LHCN-M2 (cell line): ENCODE measurements at regions not wholly inside any gene's neighbourhood (a gene's known extent, or its start where the extent isn't known, plus 50 kb on each side); places are given as distances from the start of the nearest gene placed in this dataset.
A peak's percentile ranks its signal among the peaks of the same experiment; 100 is the strongest.

Source experiments
- DNase-seq: peaks from one replicate; pipeline ENCODE4 v3.0.0-alpha.2; 2012; ENCODE audit warnings: low read depth

DNA sequence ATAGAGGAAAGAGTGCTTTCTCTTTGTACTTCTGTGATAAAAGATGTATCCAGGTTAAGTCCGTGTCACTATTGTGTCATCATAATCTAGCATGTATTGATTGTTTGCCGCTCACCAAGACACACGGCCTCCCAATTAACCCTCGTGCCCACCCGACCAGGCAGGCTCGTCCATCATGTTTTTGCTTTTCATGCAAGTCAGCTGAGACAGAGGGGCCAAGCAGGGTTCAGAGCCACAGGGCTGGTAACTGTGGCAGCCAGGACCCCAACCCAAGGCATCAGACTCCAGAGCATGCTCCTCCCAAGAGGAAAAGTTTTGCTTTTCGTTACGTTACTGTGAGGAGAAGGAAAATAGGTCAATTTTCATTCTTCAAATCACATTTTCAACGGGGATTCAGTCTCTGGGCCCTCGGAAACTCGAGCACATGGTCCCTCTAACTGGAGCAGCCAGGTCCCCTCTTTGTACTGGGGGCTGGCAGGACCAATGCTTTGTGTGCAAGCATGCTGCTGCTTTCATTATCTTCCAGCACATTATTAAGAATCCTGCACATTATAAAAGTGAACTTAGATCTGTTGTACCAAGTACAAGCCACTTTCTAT lies 161.1 kb upstream of the TOPAZ1 start:
- DNase-seq = no peak

DNA sequence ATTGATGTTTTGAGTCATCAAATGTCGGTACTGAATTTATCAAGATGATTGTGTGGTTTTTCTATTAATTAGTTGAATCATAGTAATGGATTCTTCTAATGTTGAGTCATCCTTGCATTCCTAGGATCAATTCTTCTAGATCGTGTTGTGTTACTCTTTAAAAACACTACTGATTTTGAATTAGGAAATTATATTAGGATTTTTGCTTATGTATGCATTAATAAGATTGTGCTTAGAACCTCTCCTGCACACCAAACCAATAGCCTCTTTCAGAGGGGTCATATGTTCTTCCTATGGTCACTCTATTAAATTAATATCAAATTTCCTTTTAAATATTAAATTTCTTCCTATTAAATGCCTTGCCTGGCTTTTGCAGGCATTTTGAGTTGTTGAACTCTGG lies 151.7 kb upstream of the TOPAZ1 start:
- DNase-seq = no peak

DNA sequence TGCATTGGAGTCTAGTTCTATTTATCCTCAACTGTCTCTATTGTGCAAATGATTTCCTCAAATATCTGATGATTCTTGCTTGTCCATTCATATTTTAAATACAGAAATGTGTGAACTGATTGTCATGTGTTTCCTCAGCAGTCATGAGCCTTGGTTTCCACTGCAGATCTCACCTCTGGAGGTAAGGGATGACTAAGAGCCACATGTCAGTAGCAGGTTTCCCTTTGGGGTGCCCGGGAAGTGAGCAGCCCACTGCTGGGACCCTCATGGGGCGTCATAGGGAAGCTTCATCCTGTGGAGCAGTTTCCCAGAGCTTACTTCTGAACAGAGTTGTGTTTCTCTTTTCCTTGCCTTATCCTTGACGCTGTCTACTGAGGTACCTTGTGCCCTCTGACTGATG lies 149.2 kb upstream of the TOPAZ1 start:
- no peak for DNase-seq

DNA sequence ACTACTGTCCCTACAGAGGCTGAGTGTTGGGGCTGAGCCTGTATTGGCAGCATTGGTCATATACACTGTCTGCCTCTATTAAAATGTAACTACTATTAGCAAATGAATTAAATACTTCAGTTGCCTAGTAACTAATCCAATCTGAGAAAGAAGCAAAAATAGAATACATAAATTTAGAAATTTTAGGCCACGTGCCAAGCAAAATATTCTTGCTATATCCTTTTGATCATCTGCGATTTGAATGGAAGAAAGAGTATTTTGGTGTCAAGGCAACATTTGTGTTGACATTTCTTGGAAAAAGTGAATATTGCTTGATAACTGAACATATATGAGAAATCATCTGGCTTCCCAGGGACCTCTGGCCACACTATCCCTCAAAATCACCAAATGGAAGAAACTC lies 148.2 kb upstream of the TOPAZ1 start:
- no peak for DNase-seq

DNA sequence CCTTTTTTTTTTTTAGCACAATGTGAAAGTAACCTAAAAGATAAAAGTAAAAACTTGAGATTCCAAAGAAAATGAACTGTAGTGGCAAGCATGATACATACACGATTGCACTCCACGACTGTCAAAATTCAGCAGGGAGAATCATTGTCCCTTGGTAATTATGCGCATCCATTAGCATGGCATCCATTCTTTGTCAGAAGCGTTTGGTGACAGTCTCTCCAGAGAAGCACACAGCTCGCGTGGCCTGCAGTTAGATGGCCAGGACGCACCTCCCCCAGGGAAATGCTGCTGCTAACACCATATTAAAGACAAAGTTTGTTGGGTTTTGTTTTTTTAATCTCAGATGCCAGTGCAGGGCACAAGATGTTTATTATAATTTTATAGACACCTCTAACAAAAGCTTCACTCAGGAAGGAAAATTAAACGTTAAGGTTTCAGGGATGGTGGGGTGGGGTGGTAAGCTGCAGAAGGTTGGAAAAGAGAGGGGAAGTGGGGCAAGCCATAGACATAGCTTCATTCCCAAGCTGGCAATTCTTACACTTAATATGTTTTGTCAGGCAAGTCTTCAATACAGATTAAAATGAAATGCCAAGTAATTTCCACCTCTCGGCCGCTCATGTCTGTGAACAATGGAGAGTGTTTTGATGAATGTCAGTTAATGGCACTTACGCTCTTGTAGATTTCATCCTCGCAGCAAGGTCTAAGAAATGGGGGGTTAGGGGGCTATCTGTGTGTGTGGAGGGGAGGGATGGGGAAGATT lies 142.8 kb upstream of the TOPAZ1 start:
- DNase-seq = no peak

DNA sequence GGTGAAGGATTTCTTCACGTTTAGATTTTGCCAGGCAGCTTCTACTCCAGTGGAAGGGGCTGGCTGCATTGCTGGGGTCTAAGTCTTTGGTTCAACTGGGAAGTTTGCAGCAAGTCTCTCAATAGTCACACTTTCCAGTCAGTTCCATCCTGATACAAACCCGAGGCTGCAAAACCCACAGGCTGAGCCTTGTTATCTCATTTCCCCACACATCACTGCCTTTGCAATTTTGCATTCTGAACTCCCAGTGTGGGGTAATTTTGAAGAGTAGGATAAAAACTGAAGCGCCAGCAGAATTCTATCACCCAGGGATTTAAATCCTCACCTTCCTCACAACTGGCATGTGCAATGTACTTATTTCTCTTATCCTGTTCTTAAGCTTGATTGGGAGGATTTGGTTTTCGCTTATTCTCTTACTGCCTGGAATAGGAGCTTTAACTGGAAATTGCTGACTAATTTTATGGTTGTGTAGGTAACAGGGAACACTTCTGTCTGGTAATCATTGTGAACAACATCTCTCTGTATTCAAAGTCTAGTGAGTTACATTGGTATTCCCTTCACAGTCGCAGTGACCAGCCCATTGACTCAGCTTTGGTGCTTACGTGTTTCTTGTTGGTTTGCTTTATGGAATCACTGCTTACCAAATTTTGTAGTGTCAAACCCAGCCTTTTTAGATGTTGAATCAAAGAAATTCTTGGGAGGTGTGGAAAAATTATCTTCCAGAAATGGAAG lies 142.0 kb upstream of the TOPAZ1 start:
- no peak for DNase-seq

DNA sequence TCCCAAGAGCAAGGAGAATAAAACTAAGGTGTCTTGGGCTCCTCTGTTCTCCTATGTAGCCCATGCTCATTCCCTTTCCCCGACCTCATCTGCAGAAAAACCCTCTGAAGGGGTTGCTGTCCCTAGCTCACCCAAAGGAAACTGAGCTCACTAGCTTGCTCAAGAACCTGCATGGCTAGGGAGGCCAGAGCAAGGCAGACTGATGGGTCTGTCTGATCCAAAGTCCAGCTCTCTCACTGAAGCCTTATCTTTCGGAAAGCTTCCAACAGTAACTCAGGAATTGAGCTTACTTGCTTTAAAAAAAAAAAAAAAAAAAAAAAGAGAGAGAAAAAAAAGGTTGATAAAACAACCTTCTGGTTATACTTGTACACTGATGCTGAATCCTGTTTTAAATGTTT lies 141.4 kb upstream of the TOPAZ1 start:
- no peak for DNase-seq

DNA sequence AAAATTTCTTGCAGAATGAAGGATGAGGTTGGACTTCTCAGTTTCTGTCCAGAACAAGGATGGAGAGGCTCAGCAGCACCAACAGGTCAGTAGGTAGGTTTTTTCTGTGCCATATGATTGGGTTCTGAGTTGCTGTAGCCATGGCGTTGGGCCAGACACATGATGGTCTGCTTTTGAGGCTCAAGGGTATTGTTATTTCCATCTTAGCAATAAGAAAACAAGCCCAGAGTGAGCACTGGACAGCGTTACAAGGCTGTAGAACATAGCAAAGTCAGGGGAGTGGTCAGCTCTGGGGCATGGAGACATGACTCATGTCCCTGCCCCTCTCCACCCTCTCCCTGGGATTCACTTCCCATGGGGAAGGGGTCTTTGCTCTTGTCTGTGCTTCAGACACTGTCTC lies 137.6 kb upstream of the TOPAZ1 start:
- DNase-seq = no peak

DNA sequence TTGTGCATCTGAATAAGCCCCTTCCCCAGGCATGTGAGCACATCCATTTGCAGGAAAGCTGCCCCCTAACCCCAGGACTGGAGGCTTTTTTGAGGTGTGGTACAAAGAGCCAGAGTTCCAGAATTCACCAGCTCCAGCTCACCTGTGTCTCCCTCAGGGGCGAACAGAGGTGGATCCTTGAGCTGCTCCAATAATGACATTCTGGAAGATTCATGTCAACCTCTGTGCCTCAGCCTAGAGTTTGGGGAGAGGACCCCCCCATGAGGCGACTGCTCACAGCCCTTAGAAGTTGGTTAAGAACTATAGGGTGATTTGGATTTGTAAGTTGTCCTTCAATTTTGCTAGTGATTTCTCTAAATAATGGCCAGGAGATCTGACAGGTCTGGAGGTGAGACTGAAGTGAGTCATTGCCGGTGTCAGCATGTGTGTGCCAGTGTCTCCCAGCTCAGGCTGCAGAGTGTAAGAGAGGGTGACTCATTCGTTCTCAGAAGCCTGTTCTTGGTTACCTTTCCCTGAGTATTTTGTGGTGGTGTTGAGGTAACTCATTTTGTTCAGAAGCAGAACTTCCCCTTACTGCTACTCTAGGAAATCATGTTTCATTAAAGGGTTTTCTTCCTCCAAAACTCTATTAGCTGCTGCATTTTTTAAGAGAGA lies 136.9 kb upstream of the TOPAZ1 start:
- peak; percentile 47 for DNase-seq

DNA sequence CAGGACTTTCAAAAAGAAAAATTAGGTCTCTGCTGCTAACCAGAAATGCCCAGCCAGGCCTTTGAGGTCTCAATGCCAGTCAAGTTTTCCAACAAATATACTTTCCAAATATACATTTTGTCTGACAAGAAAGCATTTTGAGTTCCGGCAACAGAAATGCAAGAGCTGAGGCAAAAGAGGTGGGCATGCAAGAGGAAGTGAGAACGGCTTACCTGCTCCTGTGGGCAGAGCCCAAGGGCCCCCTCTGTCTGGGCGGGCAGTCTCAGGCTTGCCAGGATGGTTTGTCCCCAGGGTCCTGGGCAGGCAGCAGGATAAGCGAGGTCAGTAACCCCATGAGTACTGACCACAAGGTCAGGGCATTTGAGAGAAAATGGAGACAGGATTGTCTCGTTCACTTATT lies 136.1 kb upstream of the TOPAZ1 start:
- no peak for DNase-seq

DNA sequence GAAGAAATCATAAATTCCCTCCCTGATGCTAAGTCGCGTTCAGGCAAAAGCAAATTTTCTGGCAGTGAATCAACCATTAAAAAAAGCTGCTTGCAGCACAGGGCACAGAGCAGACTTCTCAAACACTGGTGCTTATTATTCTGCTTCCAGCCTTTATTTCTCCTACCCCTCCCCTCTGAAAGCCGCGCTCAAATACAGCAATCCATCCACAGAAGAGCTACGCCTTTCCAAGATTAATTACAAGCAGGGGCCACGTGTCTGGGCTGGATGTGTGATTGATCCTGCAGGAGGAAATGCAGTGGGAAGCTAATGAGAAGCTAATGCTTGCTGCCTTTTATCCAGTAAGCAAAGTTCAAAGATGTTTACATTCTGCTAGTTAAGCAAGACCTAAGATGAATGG lies 134.9 kb upstream of the TOPAZ1 start:
- no peak for DNase-seq

DNA sequence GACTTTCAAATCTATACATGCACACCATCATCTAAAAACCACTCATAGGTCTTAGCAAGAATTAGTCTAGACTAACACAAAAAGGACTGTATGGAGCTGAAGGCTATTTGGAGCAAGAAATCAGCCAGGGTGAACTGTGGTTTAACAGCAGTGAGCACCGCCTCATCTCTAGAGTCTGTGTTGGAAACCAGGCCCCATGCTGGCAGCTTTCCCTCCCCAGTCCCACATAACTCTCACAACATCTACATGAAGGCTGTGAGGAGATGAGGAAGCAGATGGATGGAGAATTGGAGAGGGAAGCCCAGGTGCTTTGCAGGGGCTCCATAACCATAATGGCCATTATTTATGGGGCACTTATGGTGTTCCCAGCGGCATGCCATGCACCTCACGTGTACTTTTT lies 133.2 kb upstream of the TOPAZ1 start:
- DNase-seq = no peak

DNA sequence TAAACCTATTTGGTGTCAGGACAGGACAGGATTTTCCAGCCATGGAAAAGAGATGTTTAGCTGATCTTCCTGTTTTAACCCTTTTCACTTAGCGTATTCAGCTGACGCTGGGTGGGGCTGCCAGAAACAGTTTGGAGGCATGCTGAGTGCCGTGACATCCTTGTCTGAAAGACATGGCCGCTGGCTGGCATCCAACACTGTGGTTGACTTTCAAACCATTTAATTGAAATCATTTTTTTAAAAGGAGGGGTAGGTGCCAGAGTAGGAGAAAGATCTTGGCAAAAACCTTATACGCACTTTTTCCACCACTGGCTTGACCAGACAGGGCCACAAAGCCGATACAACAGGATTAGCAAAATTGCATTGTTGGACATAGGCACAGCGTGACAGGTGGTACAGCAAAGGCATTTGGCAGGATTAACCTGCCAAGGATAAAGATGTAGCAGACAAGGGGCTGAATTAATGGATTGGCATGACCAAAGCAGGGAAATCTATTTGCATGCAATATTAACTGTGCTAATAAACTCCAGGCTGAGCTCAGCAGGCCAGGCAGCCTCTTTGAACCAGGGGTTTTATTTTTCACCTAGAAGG lies 131.8 kb upstream of the TOPAZ1 start:
- DNase-seq = no peak

DNA sequence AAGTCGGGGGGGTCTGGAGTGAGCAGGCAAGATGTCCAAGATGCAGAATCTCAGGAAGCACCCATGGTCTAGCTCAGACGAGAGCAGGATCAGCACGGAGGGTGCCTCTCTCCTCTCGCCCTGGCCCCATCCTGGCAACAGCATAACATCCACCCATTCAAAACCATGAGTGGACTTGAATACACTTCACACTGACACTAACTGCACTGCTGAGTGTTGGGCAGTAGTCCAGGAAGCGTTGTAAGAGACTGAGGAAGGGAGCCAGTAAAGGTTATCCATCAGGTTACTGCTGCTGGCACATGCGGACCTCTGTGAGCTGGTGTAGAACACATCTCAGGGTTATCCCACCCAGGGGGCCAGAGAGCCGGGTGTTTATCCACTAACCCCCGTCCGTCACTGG lies 131.0 kb upstream of the TOPAZ1 start:
- no peak for DNase-seq

DNA sequence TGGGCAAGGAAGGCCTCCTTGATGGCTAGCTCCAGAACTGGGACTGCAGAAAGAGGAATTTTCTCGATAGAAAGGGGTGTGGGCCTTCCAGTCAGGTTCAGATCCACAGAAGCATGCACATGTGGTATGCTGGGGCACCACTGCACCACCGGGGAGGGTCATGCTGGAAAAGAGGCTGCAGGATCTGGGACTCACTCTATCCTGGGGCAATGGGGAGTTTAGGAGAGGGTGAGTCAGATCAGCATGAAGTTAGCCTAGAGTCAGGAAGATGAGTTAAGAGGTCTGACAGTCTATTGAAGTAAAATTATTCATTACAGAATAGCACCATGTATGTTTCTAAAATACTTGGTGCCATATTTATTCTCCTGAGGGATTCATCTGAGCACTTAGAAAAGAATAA lies 130.2 kb upstream of the TOPAZ1 start:
- DNase-seq = no peak

DNA sequence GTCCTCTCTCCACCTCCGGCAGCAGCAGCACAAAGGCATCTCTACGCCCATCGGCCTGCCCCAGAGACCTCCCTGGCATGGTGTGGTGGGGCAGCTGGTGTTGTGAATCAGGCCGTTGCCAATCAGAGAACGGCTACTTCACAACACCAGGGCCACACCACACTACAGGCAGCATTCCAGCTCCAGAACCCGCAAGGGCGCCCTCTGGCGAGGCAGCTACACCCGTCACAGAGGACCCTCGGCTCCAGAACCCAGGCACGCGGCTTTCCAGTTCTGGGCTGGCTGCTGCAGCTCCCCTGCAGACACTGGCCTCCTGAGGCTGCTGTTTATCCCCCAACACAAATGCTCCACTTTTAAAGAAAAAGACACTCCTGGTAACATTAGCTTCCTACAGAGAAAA lies 127.5 kb upstream of the TOPAZ1 start:
- peak; percentile 29 for DNase-seq

DNA sequence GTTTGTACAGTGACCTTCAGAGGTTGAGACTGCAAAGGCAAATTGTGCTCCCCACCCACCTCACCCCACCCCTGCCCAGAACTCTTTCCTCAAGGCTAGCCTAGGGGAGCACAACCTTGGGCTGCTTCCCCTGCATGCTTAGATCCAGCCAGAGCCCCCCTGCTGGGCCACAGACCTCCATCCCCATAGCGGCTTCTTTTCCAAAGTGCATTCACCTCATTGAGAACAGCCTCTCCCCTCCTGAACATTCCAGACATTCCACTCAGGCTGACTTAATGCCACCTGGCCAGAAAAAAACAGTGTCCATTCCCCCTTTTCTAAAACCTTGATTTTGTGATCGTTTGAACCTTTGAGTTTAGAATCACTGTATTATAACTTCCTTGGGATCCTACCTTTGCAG lies 124.4 kb upstream of the TOPAZ1 start:
- no peak for DNase-seq

DNA sequence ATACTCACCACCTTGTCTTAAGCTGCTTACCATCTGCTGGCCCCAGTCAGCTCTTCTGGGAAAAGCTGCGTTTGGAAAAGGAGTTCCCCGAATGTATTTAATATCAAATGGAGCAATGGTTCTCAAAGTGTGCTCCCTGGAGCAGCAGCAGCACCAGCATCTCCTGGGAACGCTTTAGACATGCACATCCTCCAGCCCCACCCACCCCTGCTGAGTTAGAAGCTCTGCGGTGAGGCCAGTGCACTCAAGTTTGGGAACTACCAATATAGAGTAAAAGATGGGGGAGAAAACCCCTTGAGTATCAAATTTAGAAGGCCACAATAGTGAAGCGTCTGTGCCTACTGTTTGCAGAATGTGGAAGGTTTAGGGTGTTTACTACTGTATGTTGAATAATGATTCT lies 124.0 kb upstream of the TOPAZ1 start:
- no peak for DNase-seq

DNA sequence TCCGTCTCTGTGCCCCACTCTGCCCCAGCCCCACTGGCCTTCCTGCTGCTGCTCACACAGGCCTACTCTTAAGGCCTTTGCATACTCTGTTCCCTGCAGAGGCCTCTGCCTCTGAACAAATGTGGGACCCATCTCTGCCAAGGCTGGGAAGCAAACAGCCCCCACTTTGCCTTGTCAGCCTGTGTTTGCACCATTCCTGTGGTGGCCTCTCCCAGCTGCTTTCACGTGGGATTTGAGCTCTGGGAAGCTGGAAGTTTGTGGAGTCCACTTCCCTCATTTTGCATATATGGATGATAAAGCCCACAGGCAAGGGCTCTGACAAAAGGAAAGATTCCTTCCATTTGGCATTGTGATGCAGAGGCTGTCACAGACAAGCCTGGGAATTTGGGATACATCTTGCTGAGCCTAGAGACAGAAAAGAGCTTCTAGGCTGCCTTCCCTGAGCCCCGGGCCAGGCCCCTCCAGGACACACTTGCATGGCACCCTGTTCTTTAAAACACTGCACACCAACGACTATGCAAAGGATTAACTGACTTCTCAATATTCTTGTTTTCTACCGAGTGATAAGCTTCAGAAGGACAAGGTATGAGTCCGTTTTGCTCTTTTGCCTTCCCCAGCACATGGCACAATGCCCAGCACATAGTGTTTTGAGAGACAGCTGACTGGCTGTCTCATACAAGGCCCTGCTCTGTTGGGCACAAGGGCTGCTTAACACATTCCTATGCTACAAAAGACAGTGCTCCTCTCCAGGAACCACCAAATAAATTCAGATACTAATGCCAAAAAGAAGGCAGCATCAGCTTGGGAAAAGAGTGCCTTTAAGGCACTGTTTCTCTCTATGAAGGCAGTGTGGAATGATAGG lies 120.7 kb upstream of the TOPAZ1 start:
- peak; percentile 63 for DNase-seq

DNA sequence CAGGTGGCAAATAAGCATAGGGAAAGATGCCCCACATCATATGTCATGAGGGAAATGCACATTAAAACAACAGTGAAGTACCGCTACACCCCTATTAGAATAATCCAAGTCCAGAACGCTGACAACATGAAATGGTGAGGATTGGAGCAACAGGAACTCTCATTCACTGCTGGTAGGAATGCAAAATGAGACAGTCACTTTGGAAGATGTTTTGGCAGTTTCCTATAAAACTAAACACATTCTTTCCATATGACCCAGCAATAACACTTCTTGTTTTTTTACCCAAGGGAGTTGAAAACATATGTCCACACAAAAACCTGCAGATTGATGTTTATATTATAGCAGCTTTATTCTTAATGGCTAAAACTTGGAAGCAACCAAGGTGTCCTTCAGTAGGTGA lies 116.4 kb upstream of the TOPAZ1 start:
- DNase-seq = peak; percentile 11

DNA sequence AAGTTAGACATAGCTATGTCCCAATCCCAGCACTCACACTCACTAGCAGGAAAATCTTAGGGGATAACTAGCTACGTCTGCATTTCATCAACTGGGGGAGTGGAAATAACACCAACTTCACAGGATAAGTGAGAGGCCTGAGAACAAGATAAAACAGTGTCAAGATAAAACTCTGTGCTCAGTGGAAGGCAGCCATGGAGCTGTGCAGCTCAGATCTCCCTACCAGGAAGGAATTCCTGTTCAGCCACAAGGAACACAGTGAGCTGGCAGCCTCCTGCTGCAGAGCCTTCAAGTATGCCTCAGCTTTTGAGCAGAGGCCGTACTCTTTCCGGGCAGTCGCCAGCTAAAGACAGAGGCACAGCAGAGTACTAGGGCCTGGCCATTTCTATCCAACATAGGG lies 115.8 kb upstream of the TOPAZ1 start:
- DNase-seq = no peak
